GM21360 (cell line): ENCODE measurements at regions not wholly inside any gene's neighbourhood (a gene's known extent, or its start where the extent isn't known, plus 50 kb on each side); places are given as distances from the start of the nearest gene placed in this dataset.
"Not testable (repeated sequence)": the region's sequence is repeated elsewhere in the genome, so short reads cannot be mapped to it uniquely, and the experiment has no call there.

Experiments used
- ATAC-seq: cut with Tn5 transposase; IDR thresholded peaks from one replicate; pipeline ENCODE4 v1.9.1; 2021; ENCODE audit warnings: mild to moderate bottlenecking, moderate library complexity; ENCODE audit not compliant: unreplicated experiment

GRCh38 chr12:86724716-86725115 is 468.5 kb upstream of the MGAT4C start:
- ATAC-seq: no peak

GRCh38 chr12:86723326-86723725 is 467.1 kb upstream of the MGAT4C start:
- ATAC-seq: no peak

GRCh38 chr12:86721713-86722397 is 465.7 kb upstream of the MGAT4C start:
- ATAC-seq: no peak

- ATAC-seq: no peak
Observed at GRCh38 chr12:86719381-86719780, 463.2 kb upstream of the MGAT4C start.

GRCh38 chr12:86713121-86713520 is 456.9 kb upstream of the MGAT4C start:
- ATAC-seq: no peak

GRCh38 chr12:86712425-86712843 is 456.2 kb upstream of the MGAT4C start:
- no peak for ATAC-seq

- ATAC-seq: no peak
Observed at GRCh38 chr12:86711731-86712130, 455.5 kb upstream of the MGAT4C start.

- no peak for ATAC-seq
Observed at GRCh38 chr12:86710109-86710508, 453.9 kb upstream of the MGAT4C start.

- not testable (repeated sequence) for ATAC-seq
Observed at GRCh38 chr12:86709017-86709416, 452.8 kb upstream of the MGAT4C start.

GRCh38 chr12:86698641-86698980 is 442.4 kb upstream of the MGAT4C start:
- no peak for ATAC-seq

GRCh38 chr12:86697916-86698640 is 441.9 kb upstream of the MGAT4C start:
- ATAC-seq: no peak

GRCh38 chr12:86683568-86684304 is 427.5 kb upstream of the MGAT4C start:
- no peak for ATAC-seq

GRCh38 chr12:86681060-86681459 is 424.9 kb upstream of the MGAT4C start:
- ATAC-seq: no peak

GRCh38 chr12:86675197-86675596 is 419.0 kb upstream of the MGAT4C start:
- ATAC-seq: no peak

GRCh38 chr12:86670986-86671385 is 414.8 kb upstream of the MGAT4C start:
- no peak for ATAC-seq

- no peak for ATAC-seq
Observed at GRCh38 chr12:86669010-86669409, 412.8 kb upstream of the MGAT4C start.

- no peak for ATAC-seq
Observed at GRCh38 chr12:86666316-86666715, 410.1 kb upstream of the MGAT4C start.

GRCh38 chr12:86663716-86664115 is 407.5 kb upstream of the MGAT4C start:
- ATAC-seq: no peak

- ATAC-seq: no peak
Observed at GRCh38 chr12:86663173-86663572, 407.0 kb upstream of the MGAT4C start.

GRCh38 chr12:86662464-86662863 is 406.3 kb upstream of the MGAT4C start:
- no peak for ATAC-seq

- ATAC-seq: no peak
Observed at GRCh38 chr12:86660488-86661147, 404.4 kb upstream of the MGAT4C start.
